ENCODE measurements at regions not wholly inside any gene's neighbourhood (a gene's known extent, or its start where the extent isn't known, plus 50 kb on each side); places are given as distances from the start of the nearest gene placed in this dataset.
"Not testable (repeated sequence)": the region's sequence is repeated elsewhere in the genome, so short reads cannot be mapped to it uniquely, and the experiment has no call there.

GRCh38 chr9:22170556-22170955 lies 161.5 kb upstream of the CDKN2B start:
- DNase-seq = no peak

DNA sequence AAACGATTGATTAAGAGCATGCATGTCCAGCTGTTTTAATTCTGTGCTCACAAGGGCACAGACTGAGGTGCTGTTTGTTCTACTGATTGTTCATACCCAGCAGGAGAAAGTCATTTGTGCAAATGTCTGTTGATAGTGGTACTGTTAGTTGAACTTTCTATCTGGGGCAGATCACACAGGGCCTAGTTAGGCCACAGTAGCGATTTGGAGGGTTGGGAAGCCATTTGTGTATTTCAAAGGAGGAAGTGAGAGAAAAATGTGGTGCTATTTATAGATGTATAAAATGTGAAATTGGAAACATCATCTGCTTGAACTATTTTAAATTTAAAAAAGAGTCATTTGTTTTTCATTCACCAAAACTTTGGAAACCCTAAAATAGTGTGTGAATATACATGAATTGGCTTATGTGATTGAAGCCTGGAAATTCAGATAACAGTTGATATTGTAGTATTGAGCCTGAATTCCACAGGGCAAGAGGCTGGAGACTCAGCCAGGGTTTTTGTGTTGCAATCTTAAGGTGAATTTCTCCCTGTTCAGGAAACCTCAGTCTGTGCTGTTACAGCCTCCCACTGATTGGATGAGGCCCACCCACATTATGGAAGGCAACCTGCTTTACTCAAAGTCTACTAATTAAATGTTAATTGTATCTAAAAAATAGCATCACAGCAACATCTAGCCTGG lies 162.0 kb upstream of the CDKN2B start:
- DNase-seq = no peak

DNA sequence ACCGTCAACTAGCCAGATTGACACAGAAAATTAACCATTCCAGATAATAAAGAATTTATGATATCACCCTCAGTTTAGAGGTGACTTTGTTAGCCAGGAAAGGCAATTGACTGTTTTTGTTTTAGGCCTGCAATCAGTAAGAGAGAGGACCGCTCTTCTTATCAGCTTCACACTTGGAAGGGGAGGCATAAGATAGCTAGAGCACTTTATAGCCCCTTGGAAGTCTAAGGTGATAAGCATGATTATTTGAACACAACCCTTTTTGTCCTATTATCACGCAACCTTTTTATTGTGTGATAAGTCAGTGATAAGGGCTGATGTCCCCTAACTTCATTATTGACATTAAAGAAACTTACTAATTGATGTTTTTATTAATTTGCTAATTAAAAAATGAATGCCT lies 162.6 kb upstream of the CDKN2B start:
- DNase-seq = no peak

DNA sequence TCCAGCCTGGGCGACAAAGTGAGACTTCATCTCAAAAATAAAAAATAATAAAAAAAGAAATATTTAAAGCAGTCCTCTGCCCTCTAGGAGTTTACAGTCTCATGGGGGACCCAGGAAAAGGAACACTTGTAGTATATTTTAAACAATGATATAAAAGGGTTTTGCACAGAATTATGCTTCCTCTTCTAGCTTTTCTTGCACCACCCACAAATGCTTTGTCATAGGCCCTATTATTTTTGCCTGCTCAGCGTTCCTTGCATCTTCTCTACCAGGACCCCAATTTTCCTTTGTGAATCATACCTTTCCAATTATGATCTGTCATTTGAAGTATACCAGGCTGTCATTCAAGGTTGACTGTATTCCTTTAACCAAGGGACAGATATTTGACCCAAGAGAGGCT lies 164.8 kb upstream of the CDKN2B start:
- DNase-seq = no peak

DNA sequence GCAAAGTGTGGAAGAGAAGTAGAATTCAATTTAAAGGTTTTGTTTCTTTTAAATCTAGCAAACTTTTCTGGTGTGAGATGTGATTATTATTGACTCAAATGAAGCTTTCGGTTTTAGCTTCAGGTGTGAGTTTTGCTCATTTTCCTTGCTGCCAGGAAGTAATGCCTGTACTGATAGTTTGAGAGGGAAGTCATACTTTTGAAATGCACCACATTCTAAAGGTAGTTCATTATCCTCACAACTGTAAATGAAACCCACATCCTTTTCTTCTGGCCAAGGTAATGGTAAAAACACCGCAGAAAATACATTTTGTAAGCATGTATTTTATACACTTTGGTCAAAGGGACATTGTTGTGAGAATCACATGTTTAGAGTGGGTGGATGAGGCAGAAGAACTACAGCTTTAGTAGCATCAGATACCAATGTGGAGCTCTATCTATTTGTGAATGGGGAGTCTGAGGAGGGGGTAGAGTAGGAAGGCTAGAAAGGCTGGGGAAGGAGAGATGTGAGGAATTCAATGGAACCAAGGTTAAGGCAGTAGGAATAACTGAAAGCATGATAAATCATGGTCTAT lies 167.0 kb upstream of the CDKN2B start:
- no peak for DNase-seq

DNA sequence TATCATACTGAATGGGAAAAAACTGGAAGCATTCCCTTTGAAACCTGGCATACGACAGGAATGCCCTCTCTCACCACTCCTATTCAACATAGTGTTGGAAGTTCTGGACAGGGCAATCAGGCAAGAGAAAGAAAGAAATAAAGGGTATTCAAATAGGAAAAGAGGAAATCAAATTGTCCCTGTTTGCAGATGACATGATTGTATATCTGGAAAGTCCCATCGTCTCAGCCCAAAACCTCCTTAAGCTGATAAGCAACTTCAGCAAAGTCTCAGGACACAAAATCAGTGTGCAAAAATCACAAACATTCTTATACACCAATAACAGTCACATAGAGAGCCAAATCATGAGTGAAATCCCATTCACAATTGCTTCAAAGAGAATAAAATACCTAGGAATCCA lies 171.9 kb upstream of the CDKN2B start:
- not testable (repeated sequence) for DNase-seq

DNA sequence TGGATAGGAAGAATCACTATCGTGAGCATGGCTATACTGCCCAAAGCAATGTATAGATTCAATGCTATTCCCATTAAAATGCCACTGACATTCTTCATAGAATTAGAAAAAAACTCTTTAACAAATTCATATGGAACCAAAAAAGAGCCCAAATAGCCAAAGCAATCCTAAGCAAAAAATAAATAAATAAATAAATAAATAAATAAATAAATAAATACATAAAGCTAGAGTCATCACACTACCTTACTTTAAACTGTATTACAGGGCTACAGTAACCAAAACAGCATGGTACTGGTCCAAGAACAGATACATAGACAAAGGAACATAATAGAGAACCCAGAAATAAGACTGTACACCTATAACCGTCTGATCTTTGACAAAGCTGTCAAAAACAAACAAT lies 180.4 kb upstream of the CDKN2B start:
- DNase-seq = no peak

GRCh38 chr9:22197000-22197399 lies 187.9 kb upstream of the CDKN2B start:
- DNase-seq = not testable (repeated sequence)

- DNase-seq = no peak
Observed at GRCh38 chr9:22198681-22199080, 189.6 kb upstream of the CDKN2B start.

GRCh38 chr9:22201256-22201655 lies 192.2 kb upstream of the CDKN2B start:
- no peak for DNase-seq

- no peak for DNase-seq
Observed at GRCh38 chr9:22203371-22204138, 194.4 kb upstream of the CDKN2B start.

DNA sequence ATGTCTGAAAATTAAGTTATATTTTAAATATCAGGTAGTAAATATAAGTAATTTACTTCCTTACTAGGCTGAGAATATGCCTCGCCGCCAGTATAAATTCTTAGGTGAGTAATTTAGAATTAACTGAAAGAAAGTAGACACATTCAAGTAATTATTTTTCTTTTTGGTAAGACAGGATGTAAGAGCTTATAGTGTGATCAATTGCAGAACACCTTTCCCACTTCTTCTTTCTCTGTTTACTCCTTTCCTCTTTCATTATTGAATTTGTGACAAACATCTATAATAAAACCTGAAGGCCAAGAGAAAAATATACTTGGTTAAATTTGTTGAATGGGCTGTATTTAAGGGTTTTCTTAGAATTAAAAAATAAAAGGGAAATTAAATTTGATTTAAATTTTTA lies 195.1 kb upstream of the CDKN2B start:
- DNase-seq = no peak

GRCh38 chr9:22206833-22207232 lies 197.7 kb upstream of the CDKN2B start:
- DNase-seq = no peak

DNA sequence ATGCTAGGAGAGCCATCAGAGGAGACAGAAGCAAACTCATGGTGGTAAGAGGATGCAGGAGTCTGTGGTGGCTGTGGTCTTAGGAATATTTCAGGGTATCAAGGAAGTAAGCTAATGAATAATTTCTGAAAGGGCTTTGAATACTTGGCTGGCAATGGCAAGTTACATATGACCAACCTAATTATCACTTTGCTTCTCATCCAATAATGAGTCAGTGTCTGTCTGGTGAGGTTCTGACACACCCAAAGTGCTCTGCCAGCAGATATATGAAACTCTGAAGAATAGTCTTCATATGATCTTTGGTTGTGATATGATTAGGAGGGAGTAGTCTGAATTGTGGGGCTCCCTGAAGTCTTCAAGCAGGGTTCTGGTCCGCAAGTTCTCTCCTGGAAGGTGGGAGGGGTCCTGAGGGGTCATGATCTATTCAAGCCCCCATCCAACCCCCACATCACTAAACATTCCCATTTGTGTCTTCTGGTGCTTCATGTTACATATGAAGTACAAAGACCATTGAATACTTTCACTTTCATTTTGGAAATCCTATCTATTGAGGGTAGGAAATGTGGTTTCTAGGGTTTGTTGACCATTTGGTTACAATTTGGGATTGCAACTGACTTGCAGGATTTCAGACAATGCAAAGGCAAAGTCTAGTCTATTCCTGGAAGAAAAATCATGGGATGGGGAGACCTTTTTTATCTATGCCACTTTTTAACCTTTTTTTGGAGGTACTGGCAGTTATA lies 199.9 kb upstream of the CDKN2B start:
- no peak for DNase-seq

- no peak for DNase-seq
Observed at GRCh38 chr9:22210262-22210661, 201.2 kb upstream of the CDKN2B start.

DNA sequence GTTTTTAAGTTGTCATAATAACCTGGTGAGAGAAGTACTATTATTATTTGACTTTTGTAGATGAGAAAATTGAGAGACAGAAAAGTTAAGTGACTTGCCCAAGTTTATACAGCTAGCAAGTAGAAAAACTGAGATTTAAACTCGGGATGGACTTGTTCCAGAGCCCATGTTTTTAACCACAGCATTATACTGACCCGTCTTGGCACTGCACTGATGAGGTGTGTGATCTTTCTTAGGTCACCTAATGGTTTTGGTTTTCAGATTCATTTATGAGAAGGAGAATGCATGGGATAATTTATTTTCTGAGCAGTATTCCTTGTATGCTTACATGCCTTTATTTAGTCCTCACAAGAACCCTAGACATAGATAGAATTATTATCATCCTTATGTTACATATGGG lies 201.8 kb upstream of the CDKN2B start:
- no peak for DNase-seq

DNA sequence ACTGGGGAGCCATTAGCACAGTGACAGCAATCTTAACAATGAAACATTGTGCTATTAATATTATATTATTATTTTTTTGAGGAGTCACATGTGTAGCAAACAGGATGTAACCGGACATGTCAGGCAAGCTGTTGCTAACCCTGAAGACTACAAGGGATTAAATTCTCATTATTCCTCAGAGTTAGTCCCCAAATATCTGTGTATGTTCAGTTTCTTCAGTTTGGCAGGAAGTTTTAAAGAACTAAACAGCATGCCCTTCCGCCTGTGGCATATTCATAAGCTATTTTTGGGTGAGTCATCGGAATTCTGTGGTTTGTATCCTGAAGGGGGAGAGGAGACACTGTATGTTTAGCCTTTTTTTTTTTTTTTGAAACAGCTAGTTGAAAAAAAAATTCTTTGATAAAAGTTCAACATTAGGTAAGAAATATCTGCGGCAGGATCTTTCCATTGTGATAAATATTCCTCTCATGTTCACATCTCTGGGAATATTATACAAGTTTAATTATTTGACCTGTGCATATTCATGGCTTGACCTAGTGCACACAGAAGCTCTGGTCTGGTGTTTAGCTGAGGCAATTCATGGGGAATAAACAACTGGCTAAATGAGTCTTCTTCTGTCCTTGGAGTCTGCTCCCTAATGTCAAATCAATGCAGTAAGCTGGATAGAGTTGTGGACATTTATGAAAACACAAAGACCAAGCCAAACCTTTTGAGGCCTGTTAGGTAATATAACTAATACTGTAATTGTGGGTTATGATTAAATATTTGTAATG lies 202.7 kb upstream of the CDKN2B start:
- no peak for DNase-seq

DNA sequence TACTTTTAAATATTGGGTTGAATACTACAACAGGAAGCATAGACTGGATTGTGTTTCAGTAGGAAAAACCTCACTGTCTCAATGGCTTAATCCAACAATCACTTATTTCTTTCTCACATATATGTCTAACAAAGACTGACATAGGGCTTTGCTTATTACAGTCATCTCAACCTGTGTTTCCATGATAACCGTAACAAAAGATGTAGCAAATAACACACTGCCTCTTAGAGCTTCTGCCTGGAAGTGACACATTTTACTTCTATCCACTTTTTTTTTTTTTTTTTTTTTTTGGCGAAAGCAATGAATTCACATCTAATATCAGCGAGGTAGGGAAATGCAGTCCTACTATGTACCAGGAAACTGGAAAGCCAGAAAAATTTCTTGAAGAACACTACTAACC lies 204.9 kb upstream of the CDKN2B start:
- no peak for DNase-seq

- DNase-seq = no peak
Observed at GRCh38 chr9:22214497-22215031, 205.5 kb upstream of the CDKN2B start.

DNA sequence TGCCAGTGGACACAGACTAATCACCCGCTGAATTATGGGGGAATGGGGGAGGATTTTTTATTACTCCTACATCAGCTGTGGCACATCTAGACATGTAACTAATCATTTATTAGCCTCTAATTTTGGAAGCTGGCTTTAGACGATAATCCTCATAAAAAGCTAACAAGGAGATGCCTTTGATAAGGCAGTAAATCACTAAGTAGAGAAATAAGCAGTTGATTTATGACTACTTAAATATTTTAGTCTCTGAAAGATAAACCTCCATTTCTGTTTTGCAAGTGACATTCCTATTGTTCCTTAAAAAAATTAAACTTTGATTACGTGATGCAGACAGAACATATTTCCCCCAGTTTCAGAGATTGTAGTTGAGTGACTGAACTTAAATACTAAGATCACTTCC lies 206.4 kb upstream of the CDKN2B start:
- no peak for DNase-seq

DNA sequence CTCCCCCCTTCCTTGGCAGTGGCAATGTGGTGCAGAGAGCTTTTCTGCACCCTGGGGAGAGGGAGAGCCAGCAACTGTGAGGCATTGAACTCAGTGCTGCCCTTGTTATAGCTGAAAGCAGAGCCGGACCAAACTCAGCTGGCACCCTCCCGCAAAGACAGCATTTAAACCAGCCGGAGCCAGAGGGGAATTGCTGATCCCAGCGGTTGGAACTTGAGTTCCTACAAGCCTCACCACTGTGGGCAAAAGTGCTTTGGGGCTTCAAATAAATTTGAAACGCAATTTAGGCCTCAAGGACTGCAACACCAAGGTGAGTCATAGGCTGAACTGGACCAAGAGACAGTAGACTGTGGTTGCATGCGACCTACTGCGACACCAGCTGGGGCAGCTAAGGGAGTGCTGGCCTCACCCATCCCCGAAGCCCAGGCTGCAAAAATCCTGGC lies 207.6 kb upstream of the CDKN2B start:
- no peak for DNase-seq

DNA sequence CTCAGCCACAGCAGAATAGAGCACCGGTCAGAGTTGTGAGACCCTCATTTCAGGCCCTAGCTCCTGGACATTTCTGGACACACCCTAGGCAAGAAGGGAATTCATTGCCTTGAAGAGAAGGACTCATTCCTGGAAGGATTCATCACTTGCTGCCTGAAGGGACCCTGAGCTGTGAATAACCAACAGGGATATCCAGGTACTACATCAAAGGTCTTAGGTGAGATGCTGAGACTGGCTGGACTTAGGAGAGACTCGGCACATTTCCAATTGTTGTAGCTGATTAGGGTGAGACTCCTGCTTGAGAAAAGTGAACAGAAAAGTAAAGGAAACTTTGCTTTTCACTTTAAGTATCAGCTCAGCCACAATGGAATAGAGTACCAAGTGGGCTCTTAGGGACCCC lies 208.1 kb upstream of the CDKN2B start:
- DNase-seq = no peak

- DNase-seq = not testable (repeated sequence)
Observed at GRCh38 chr9:22225856-22226255, 216.8 kb upstream of the CDKN2B start.
